ENCODE measurements at regions not wholly inside any gene's neighbourhood (a gene's known extent, or its start where the extent isn't known, plus 50 kb on each side); places are given as distances from the start of the nearest gene placed in this dataset.

DNA sequence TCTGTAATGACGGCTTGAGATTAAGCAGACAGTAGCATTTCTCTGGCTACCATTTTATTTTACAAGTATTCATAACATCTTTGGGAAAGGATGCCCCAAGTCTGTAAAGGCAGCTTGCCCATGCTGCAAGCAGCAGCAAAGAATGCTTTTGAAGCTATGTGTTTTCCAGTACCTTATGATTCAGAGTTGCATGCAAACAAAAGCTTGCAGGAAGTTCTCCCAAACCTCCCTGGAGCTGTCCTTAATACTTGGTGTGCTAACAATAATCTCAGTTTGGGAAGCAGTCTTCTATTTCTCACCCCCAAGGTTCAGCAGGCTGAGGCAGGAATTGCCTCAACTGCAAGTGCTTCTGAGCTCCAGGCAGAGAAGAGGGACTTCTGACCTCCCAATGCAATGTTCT, 60.8 kb downstream of the CCNA1 start:
- no peak for DNase-seq

DNA sequence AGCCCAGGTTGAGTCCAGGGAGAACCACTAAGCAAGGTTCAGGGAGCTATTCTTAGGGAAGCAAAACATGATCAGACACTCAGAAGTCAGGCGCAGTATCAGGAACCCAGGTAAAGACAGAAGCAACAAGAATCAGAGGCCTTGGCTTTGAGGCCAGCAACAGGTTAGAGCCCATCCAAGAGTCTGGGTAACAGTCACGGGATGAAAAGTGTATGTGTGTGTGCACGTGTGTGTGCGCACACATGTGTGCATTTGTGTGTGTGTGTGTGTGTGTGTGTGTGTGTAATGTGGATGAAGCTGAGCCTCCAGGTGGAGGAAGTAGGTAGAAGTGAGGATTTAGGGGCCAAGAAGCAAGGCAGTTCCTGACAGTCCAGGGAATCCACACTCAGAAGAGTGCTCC, 63.1 kb downstream of the CCNA1 start:
- DNase-seq, result no peak

DNA sequence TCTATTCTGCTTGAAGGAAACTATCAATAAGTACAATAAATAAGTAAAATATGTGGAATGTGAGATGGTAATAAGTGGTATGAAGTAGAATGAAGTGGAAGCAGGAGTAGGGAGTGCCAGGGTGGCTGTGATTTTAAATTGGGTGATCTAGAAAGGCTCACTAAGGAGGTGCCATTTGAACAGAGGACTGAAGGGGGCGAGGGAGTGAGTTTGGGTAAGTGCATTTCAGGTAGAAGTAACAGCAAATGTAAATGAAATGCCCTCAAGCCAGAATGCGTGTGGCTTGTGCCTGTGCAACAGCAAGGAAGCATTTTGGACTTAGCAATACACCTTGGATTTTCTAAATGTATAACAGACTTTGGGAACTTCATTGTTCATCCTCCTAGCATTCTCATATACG, 77.1 kb downstream of the CCNA1 start:
- no peak for DNase-seq

DNA sequence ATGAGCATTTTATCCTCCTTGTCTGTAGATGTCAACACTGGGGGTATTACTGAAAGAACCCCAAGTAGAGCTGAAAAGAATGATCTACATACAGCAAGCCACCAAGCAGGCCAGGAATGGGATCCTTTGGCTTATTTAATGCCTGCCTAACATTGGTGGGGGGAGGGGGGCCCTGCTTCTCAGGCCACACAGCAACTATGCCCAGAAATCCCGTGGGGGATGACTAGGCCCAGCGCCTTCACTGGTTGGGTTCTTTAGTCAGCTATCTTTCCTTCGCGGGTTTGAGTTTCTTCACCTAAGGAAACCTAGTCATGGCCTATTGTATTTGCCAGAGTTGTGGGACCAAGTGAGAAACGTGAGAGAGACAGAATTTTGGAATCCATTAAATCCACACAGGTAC, 80.5 kb downstream of the CCNA1 start:
- no peak for DNase-seq

DNA sequence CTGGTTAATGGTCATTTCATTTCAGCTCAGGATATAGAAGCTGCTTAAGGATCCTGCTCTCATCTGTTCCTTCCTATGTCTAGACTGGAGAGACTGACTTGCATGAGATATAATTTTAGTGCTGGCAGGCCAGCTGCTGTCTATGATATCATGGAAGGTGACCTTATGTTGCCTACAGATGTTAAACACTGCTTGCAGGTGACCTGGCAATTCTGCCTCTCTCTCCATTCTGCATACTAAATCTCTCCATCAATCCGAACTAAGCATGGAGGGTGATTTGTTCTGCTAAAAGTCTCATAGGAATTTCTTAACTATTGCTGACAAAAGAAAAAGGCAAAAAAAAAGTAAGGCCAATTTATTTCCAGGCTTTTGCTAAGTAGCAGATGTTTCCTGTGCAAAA, 81.0 kb downstream of the CCNA1 start:
- no peak for DNase-seq

DNA sequence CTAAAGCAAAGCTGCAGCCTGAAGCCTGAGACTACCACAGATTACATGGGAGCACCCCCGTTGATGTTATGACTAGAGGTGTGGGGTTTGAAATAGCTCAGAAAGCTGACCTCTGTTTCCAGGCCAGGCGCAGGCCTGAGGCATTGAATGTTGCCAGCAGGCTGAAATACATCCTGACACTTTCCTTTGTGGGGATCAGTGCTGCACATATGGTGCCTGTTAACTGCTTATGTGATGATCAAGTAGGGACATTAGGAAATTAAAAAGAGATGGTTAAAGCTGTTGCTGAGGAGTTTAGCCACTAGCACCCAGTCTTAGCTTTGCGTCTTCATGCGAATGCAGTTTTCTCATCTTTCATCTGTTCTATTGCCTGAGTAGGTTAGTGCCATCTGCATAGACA, 83.2 kb downstream of the CCNA1 start:
- DNase-seq, result no peak

DNA sequence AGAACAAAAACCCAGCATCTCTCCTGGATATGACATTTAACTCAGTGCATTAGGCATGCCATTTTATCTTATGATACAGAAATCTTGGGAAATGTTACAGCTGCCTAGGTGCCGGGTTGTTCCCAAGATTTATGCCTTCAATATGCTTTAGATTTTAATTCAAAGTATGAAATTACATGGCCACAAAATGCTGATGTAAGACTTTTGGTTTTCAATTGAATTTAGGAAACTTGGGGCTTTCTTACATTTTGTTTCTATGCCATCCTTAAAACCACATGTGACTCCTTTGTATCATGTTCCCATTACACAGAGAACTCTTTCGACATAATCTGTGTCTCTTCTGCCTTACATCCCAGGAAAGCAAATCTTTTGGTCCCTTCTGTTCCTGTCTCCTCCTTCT, 83.9 kb downstream of the CCNA1 start:
- DNase-seq, result no peak

DNA sequence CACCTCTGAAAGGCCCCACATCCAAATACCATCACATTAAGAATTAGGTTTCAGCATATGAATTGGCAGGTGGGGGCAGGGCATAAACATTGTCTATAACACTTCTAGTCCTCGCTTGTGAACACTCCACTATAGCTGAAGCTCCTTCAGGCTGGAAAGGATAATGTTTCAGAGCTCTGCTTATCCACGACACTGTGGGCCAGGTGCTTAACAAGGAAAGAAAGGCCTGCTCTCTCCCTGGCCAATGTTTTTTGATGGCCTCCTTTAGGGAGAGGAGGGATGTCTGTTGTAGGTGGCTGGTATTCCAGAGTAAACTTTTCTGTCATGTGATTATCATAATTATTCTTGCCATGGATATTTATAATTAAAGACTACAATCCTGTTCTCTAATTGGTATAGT, 86.4 kb downstream of the CCNA1 start:
- DNase-seq, result no peak

DNA sequence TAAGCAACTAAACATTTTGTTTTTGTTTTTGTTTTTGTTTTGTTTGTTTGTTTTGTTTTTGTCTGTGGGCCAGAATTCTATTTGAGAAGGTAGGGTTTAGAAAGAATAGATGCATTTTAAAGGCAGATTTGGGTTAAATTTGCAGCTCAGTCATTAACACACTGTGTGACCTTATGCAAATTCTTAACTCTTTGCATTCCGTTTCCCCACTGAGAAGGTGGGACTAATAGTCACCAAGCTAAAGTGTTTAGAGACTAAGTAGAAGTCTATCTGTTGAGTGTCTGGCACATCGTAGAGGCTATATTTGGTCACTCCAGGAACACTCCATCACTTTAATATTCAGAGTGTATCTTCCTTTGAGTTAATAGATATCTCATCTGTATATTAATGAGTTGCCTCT, 87.1 kb downstream of the CCNA1 start:
- DNase-seq, result no peak

DNA sequence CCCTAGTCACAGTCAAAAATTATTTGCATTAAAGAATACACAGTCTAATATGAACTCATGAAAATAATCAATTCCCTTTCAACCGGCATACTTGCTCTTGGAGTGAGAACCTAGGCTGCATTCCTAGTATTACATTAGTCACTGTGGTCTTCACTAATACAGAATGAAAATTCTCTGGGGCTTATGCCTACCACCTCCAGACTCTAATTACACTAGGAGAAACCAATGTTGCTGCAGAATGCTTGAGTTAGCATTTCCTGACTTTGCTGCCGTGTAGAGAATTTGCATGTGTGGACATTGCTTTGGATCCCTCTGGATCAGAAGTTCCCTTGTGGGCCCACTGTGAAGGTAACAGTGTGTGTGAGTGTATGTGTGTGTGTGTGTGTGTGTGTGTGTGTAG, 87.8 kb downstream of the CCNA1 start:
- DNase-seq, result no peak

DNA sequence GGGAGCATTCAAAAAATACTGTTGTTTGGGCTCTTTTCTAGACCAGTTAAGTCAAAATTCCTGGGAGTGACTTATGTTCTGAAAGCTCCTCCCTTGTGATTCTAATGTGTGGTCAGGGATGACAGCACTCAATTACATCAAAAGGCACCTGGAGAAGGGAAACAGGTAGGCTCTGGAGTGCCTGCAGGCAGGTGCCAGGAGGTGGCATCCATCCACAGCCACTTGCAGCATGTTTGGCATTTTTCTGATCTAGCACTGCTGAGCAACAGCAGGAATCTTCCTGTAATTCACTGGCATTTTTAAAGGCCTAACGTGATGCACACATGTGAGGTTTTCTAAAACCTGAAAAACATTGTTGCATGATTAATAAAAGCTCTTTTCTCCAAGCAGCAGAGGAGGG, 94.6 kb downstream of the CCNA1 start:
- DNase-seq, result no peak

DNA sequence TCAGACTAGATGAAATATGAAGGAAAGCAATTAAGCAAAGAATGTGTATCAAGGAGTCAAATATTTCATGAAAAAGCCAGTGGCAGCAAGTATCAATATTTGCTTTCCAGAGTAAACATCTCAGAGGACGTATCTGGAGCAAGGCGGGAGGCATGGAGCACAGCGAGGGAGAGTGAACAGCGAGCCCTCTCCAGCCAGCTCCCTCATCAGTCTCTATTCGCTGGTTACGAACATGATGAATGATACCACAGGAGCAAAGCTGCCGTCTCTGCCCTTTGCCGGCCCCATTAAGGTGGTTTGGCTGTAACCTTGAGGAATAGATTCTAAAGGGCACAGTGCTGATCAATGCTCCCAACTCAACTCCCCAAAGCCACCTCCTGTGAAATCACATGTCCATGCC, 95.8 kb downstream of the CCNA1 start:
- no peak for DNase-seq

DNA sequence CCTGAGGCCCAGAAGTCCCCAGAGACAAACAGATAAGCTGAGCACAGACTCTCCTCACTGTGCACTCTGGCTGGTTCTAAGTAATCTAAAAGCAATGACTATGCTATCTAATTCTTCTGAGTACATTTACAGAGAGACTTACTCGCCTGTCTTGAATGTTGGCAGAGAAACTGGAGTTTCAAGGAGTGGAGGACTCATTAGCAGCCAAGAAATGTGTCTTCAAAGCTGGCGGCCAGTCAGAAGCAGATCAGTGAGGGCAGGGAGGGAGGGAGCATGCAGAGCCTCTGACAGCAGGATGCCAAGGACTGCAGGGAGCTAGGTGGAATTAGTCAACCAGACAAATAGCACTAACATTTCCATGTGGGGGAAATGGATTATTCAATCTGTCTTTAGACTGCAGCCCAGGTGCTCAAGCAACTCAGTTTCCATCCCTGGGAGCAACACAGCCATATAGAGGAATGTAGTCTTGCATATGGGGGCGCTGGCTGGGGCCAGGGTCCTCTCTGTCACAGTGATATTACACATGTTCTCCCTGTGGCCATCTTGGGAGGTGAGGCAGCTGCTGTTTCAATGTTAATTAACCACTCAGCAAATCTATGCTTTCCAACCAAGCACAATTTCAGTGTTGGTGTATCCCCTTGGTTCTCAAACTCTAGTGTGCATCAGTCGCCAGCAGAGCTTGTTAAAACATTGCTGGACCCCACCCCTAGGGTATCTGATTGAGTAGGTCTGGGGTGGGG, 97.9 kb downstream of the CCNA1 start:
- peak in 1 of 2 donors; percentile 5 for DNase-seq

DNA sequence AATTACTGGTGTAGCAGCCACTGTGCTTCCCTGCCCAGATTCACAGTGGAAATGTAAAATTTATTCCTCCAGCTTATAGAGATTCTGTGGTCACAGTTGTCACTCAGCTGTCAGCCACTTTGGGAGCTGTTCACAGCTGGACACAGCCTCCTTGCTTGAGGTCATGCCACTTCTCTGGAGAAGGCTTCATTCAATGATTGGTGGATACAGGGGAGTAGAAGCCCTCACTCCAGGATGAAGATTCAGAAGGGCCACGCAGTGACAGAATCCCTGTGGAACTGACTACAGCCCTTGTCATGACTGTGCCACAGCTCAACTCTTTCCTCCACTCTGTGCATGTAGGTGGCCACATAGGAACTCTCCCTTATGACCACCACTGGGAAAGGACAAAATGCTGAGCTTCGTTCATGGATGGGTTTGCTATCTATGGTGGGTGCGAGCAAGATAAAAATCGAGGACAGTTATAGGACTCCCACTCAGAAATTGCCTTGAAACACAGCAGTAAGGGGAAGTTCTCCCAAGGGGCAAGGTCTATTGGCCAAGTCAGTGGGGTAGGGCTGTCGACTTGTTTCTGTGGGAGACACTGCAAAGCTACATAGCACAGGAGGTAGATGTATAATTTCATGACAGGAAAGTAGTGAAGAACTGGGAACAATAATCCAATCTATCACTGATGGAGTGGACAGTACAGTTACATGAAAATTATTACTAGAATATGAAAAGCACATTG, 98.7 kb downstream of the CCNA1 start:
- no peak for DNase-seq

DNA sequence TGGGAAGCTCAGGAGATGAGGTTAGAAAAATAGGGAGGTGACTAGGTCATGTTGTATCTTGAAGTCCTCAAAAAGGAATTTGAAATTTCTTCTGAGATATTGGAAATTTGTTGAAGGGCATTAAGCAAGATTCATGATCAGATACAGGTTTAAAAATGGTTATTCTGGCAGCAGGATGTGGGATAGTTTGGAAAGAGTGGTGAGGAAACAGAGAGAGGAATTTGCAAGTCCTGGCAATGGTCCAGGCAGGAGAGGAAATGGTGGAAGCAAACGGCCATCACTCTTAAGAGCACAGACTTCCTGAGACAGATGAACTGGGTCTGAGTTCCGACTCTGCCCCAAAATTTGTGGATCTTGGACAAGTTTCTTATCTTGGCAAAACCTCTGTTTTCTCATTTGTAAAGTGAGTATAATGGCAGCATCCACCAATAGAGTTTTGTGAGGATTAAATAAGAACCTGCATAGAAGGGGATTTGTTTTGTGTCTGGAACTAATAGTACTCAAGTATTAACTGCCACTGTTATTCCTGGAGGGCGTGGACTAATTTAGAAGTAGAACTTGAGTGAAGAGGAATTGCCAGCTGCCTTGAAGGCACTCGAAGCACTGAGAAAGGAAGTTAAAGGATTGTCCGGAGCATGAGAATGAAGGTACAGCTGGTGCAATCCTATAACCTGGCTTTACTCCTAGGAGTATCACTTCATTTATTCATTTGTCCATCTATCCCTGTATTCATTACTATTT, 99.6 kb downstream of the CCNA1 start:
- no peak for DNase-seq

DNA sequence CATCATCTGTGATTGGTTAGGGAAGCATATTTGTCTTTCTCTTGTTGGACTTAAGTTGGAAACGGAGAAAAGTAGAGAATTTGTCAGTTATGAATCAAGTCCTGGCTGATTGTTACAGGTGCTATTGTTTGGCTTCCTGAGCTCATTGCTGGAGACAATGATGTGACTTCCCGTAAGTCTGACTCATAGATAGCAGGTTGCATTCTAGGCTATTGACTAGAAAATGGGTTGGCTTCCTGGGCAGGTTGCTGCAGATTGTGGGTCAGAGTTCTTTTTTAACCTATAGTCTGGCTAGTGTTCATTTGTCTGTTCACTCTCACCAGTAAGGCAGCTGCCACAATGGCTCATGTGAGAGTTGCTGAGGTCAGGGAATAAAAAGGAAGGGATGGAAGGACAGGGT, 101.5 kb downstream of the CCNA1 start:
- DNase-seq, result no peak

DNA sequence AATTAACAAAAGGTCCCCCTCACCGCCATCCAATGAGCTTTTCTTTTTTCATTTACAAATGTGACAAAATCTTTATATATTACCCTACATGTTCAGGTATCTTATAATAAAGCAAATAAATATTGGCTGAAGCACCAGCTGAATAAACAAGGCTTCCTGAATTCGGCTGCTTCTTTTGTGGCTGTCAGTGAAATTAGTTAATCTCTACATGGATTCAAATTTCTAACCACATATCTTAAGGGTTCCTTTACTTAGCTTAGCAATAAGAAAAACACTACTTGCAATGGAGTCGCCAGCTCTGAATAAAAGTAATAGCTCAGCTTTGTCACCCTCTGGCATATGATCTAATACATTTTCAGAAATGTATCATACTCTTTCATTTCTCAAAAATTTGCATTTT, 104.3 kb downstream of the CCNA1 start:
- DNase-seq, result no peak

DNA sequence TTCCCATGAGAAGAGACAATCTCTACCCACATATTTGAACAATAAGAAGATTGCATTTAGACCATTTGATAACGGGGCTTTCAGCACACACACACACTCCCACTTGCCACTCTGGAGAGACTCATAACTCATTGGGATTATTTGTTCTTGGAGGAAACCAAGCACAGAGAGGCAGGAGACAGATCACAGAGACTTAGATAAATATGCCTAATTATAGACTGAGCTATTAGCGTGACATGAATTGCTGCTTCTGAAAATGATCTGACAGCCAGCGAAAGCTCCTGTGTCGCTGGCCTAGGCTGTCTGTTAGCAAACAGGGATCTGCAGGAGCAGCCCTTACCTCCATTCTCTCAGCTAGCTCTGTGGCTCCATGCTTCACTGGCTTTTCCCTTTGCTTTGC, 111.4 kb downstream of the CCNA1 start:
- DNase-seq, result no peak

DNA sequence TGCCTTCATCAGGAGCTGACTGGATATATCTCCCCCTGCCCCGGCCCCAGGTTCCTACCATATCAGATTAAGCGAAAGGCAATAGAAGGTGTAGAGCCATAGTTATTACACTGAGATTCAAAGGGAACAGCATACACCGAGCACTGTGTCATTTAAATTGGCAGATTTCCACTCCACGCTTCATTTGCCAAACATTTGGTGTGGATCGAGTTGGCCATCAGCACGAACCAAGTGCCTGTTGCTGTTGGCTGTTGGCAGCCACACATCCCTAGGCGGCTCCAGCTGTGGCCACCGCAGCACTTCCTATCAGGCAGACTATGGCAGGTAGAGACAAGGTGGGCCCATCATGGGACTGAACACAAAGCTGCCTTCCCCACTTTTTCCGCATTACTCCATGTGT, 115.8 kb downstream of the CCNA1 start:
- no peak for DNase-seq

DNA sequence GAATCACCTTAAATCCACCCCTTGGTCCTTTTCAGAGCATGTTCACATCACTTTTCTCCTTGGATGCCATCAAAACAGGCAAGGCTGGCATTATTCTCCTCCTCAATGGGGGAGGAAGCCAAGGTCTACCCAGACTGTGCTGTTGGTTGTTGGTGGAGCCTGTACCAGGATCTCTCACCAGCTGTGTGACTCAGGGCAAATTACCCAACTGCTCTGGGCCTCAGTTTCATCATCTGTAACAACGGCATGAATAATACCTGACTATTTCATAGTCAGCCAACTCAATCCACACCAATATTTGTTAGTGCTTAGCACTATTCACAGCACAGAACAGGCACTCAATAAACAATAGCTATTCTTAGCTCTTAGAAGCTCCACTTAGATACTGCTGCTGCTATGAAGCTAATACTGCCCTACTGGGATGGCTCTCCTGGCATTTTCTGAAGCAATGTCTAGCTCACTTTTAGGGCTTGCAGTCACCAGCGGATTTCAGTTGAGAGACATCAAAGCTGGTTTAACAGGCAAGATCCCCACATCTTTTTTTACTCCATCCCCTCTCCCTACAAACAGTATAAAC, 116.9 kb downstream of the CCNA1 start:
- DNase-seq, result no peak

DNA sequence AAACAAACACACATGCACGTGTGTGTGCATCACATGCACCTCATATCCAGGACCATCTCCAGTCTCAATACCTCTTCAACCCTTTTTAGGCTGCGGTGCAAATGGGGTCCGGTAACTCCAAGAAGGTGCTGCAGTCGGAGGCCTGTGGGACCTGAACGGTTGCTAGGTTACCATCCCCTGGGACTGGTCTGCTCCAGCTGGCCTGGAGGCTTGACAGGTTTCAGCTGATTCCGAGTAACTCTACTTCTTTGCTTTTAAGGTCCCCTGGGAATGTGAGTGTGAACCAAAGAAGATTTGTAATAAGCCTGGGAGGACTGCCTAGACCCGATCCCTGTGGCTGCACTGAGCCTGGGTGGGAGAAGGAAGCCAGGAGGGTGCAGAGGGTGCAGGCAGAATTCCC, 117.5 kb downstream of the CCNA1 start:
- DNase-seq, result no peak

DNA sequence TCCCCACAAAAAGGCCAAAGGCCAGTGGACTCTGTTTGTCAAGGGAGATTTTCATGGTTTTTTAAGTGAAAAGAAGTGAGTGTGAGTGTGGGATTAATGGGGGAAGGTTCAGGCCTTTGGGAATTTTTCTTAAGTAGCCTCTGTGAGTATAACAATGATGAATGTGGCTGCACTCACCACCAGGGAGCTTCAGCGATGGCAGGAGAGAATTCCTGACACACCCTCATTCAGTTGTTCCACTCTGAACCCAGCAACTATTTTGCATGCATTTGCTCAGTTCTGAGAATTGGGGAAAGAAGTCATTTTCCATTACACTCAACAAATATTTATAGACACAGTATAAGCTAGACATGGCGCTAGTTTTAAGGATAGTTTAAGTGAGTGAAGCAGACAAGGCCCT, 117.9 kb downstream of the CCNA1 start:
- DNase-seq, result no peak

DNA sequence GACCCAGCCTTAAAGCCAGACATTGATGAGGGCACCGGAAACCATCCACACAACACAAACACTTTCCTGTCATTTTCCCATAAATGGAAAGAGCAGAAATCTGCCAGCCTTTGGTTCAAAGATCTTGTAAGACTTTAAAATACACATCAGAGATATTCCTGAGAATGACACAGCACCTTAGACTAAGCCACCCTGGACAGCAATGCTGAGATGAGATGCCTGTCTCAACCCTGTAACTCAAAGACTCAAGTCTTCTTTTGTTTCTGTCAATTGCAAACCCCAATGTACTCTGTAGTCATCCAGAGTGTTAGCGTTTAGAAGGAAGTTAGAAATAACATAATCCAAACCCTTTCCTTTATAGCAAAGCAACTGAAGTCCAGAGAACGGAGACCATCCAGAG, 119.2 kb downstream of the CCNA1 start:
- no peak for DNase-seq

DNA sequence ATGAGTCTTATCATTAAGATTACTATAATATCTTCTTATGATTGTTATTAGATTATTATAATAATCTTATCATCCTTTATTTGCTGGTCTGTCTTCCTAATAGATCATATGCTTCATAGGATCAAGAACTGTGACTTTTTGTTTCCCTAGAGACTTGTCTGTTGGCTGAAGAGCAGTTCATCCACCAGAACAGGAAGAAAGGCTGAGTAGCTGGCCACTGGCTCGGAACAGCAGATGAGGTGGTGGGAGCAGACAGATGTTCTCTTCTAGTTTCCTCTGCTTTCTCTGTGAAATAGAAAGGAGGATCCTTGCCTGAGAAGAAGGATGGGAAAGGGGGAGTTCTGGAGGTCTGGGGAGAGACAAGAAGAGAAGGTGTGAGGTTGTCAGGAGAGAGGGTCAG, 120.0 kb downstream of the CCNA1 start:
- no peak for DNase-seq

All from hippocampal formation (tissue), 2 donors.